Mesenchymal stem cell (in vitro differentiated cells and primary cell): ENCODE measurements at regions not wholly inside any gene's neighbourhood (a gene's known extent, or its start where the extent isn't known, plus 50 kb on each side); places are given as distances from the start of the nearest gene placed in this dataset.

Source experiments
- DNase-seq: peaks from one replicate; pipeline ENCODE4 v3.0.0-alpha.2; 2013
- H2AFZ ChIP-seq: one replicate; pipeline ENCODE4 v1.6.1; 2013; ENCODE audit warnings: low read depth, mild to moderate bottlenecking, control low read depth, inconsistent platforms, low read length, moderate library complexity
- H2AK5ac ChIP-seq: 2 replicates; pipeline ENCODE4 v1.6.1; 2013; ENCODE audit warnings: low read length, moderate library complexity, mild to moderate bottlenecking, inconsistent platforms; ENCODE audit not compliant: severe bottlenecking
- H2BK120ac ChIP-seq: one replicate; pipeline ENCODE4 v1.6.1; 2013; ENCODE audit warnings: low read depth, mild to moderate bottlenecking, inconsistent platforms, low read length, moderate library complexity
- H2BK12ac ChIP-seq, 2 experiments: one replicate each; pipeline ENCODE4 v1.6.1; 2013; ENCODE audit warnings: inconsistent platforms in 2 of 2, low read length in 2 of 2, mild to moderate bottlenecking in 2 of 2, moderate library complexity in 2 of 2, control low read depth in 1 of 2
- H2BK15ac ChIP-seq: one replicate; pipeline ENCODE4 v1.6.1; 2013; ENCODE audit warnings: mild to moderate bottlenecking, low read depth, inconsistent platforms; ENCODE audit not compliant: poor library complexity, severe bottlenecking
- H2BK5ac ChIP-seq: 2 replicates; pipeline ENCODE4 v1.6.1; 2013; ENCODE audit warnings: low read depth, mild to moderate bottlenecking, low read length, control low read depth, inconsistent platforms; ENCODE audit not compliant: poor library complexity, severe bottlenecking
- H3K14ac ChIP-seq, 2 experiments: one replicate each; pipeline ENCODE4 v1.6.1; 2013; ENCODE audit warnings: inconsistent platforms in 2 of 2, low read length in 2 of 2, control low read depth in 1 of 2, mild to moderate bottlenecking in 1 of 2, moderate library complexity in 1 of 2
- H3K18ac ChIP-seq, 2 experiments: one replicate each; pipeline ENCODE4 v1.6.1; 2013; ENCODE audit warnings: inconsistent platforms in 2 of 2, low read length in 2 of 2, control low read depth in 1 of 2, low read depth in 1 of 2, mild to moderate bottlenecking in 1 of 2
- H3K23ac ChIP-seq, 2 experiments: one replicate each; pipeline ENCODE4 v1.6.1; 2013; ENCODE audit warnings: inconsistent platforms in 2 of 2, low read length in 2 of 2, mild to moderate bottlenecking in 2 of 2, moderate library complexity in 2 of 2, control low read depth in 1 of 2
- H3K27ac ChIP-seq: 2 replicates; pipeline ENCODE4 v1.5.1; 2013; ENCODE audit warnings: mild to moderate bottlenecking, moderate library complexity, low read length, control low read depth, inconsistent platforms; ENCODE audit not compliant: poor library complexity, severe bottlenecking
- H3K27me3 ChIP-seq, 2 experiments: 2 replicates each; pipeline versions ENCODE4 v1.6.1 to v1.7.0; 2013; ENCODE audit warnings: low read length in 2 of 2, mild to moderate bottlenecking in 2 of 2, moderate library complexity in 2 of 2, control low read depth in 1 of 2, inconsistent platforms in 1 of 2; ENCODE audit not compliant: control insufficient read depth in 1 of 2, insufficient read depth in 1 of 2
- H3K36me3 ChIP-seq, 2 experiments: 2 replicates each; pipeline versions ENCODE4 v1.6.1 to v1.7.0; 2013; ENCODE audit warnings: low read length in 2 of 2, control low read depth in 1 of 2, inconsistent platforms in 1 of 2, low read depth in 1 of 2, mild to moderate bottlenecking in 1 of 2; ENCODE audit not compliant: insufficient read depth in 2 of 2, control insufficient read depth in 1 of 2
- H3K4ac ChIP-seq, 2 experiments: one replicate each; pipeline ENCODE4 v1.6.1; 2013; ENCODE audit warnings: inconsistent platforms in 2 of 2, low read length in 2 of 2, mild to moderate bottlenecking in 2 of 2, moderate library complexity in 2 of 2, control low read depth in 1 of 2, low read depth in 1 of 2
- H3K4me1 ChIP-seq: 2 replicates; pipeline ENCODE4 v1.6.1; 2013; ENCODE audit warnings: low read depth, low read length, control low read depth; ENCODE audit not compliant: control insufficient read depth, insufficient read depth
- H3K4me2 ChIP-seq: 2 replicates; pipeline ENCODE4 v1.6.1; 2013; ENCODE audit warnings: low read length, mild to moderate bottlenecking, inconsistent platforms; ENCODE audit not compliant: poor library complexity, severe bottlenecking
- H3K4me3 ChIP-seq, 2 experiments: 2 replicates each; pipeline versions ENCODE4 v1.5.1 to v1.7.0; 2013; ENCODE audit warnings: low read length in 2 of 2, mild to moderate bottlenecking in 2 of 2, control low read depth in 1 of 2, low read depth in 1 of 2; ENCODE audit not compliant: insufficient read depth in 1 of 2
- H3K79me1 ChIP-seq: replicated peaks from 2 replicates; pipeline ENCODE4 v1.6.1; 2013; ENCODE audit warnings: mild to moderate bottlenecking, control low read depth, low read length, inconsistent platforms; ENCODE audit not compliant: poor library complexity, severe bottlenecking
- H3K9ac ChIP-seq: 2 replicates; pipeline ENCODE4 v1.7.0; 2013; ENCODE audit warnings: mild to moderate bottlenecking, low read length, moderate library complexity
- H3K9me3 ChIP-seq: 2 replicates; pipeline ENCODE4 v1.7.0; 2013; ENCODE audit warnings: mild to moderate bottlenecking, low read length; ENCODE audit not compliant: control insufficient read depth
- H4K8ac ChIP-seq: one replicate; pipeline ENCODE4 v1.6.1; 2013; ENCODE audit warnings: inconsistent platforms, mild to moderate bottlenecking, low read length, moderate library complexity
- H4K91ac ChIP-seq: one replicate; pipeline ENCODE4 v1.6.1; 2013; ENCODE audit warnings: mild to moderate bottlenecking, low read length, inconsistent platforms
- WGBS: methylation state at CpG from one replicate; pipeline ENCODE4 v1.1.7; 2013; ENCODE audit warnings: mixed read lengths; 5-methylcytosine and 5-hydroxymethylcytosine counted together

DNA sequence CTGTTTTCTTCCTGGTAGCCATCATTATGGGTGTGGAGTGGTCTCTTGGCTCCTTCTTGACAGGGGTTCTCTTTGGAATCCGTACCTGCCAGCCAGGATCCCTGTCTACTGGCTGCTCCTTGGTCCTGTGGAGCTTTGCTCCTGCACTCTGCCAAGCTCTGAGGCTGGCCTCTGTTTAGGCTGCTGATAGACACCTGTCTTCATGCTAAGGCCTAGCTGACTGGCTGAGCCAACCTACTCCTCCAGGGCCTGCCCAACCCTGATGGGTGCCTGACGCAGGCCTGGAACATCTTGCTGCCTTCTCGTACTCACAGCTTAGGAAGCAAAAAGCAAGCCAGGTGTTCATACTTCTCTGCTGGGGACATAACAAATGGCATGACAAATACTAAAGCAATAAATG, 333.6 kb upstream of the ZNF32 start:
- Histone ChIP-seq H2BK15ac (no peak overlapping the region), H2AK5ac (no peak overlapping the region), H3K23ac (no peak overlapping the region), H3K79me1 (no peaks in the 10 kb centered on the region), H4K91ac (no peak overlapping the region), H3K4me1 (no peaks in the 10 kb centered on the region), H3K4ac (no peak overlapping the region), H4K8ac (no peak overlapping the region), H2BK5ac (no peak overlapping the region), H3K18ac (no peak overlapping the region), H3K9me3 (peaks cover 5% of the 10 kb centered on the region), H3K36me3 (no peaks in the 10 kb centered on the region), H3K4me3 (no peak overlapping the region), H2BK12ac (peak overlapping the region in 1 of 2 experiments; percentile 65), H3K27me3 (peaks cover 0 to 3% of the 10 kb centered on the region in 2 experiments), H3K14ac (no peak overlapping the region), H3K4me2 (no peak overlapping the region), H2AFZ (no peak overlapping the region), H2BK120ac (no peak overlapping the region), H3K27ac (no peak overlapping the region), H3K9ac (no peak overlapping the region)
- no peak for DNase-seq
- 90% methylated on average over 3 of the region's 3 CpGs for WGBS

- no peak overlapping the region for H2AFZ ChIP-seq
- no peak overlapping the region for H2AK5ac ChIP-seq
- H3K23ac ChIP-seq = no peak overlapping the region
- H2BK15ac ChIP-seq = no peak overlapping the region
- no peaks in the 10 kb centered on the region for H3K9me3 ChIP-seq
- no peak overlapping the region for H2BK120ac ChIP-seq
- H2BK5ac ChIP-seq = no peak overlapping the region
- no peak overlapping the region for H3K27ac ChIP-seq
- no peak overlapping the region for H3K9ac ChIP-seq
- no peaks in the 10 kb centered on the region for H3K4me1 ChIP-seq
- no peaks in the 10 kb centered on the region for H3K79me1 ChIP-seq
- no peak overlapping the region for H4K91ac ChIP-seq
- H3K4me2 ChIP-seq = no peak overlapping the region
- H2BK12ac ChIP-seq = no peak overlapping the region
- no peak for DNase-seq
- no peak overlapping the region for H3K4me3 ChIP-seq
- no peak overlapping the region for H4K8ac ChIP-seq
- no peaks in the 10 kb centered on the region for H3K36me3 ChIP-seq
- H3K27me3 ChIP-seq = peaks cover 0 to 3% of the 10 kb centered on the region in 2 experiments
- 80% methylated on average over 1 of the region's 2 CpGs for WGBS
- no peak overlapping the region for H3K18ac ChIP-seq
- no peak overlapping the region for H3K14ac ChIP-seq
- no peak overlapping the region for H3K4ac ChIP-seq
Observed at GRCh38 chr10:43981696-43982095, 333.0 kb upstream of the ZNF32 start.

- Histone ChIP-seq H3K4me3 (no peak overlapping the region), H3K18ac (no peak overlapping the region), H3K14ac (no peak overlapping the region), H3K4me2 (no peak overlapping the region), H3K23ac (no peak overlapping the region), H3K79me1 (no peaks in the 10 kb centered on the region), H2BK12ac (no peak overlapping the region), H4K91ac (no peak overlapping the region), H2BK5ac (no peak overlapping the region), H3K27ac (no peak overlapping the region), H2AFZ (no peak overlapping the region), H3K27me3 (peaks cover 0 to 3% of the 10 kb centered on the region in 2 experiments), H2BK15ac (no peak overlapping the region), H2BK120ac (no peak overlapping the region), H3K4me1 (no peaks in the 10 kb centered on the region), H3K4ac (no peak overlapping the region), H2AK5ac (no peak overlapping the region), H4K8ac (no peak overlapping the region), H3K36me3 (no peaks in the 10 kb centered on the region), H3K9me3 (no peaks in the 10 kb centered on the region), H3K9ac (no peak overlapping the region)
- DNase-seq = peak; percentile 73
- no CpG with 5 or more reads among the region's 1 CpG for WGBS
Observed at GRCh38 chr10:43981232-43981631, 332.6 kb upstream of the ZNF32 start.

- Histone ChIP-seq H3K4ac (no peak overlapping the region), H3K18ac (peak overlapping the region; percentile 19 to 74), H2BK120ac (no peak overlapping the region), H2BK12ac (peak overlapping the region in 1 of 2 experiments; percentile 21), H4K91ac (peak overlapping the region; percentile 53), H3K36me3 (no peaks in the 10 kb centered on the region), H2AK5ac (no peak overlapping the region), H3K4me3 (no peak overlapping the region), H3K9ac (no peak overlapping the region), H3K14ac (no peak overlapping the region), H3K9me3 (no peaks in the 10 kb centered on the region), H3K4me1 (no peaks in the 10 kb centered on the region), H3K4me2 (no peak overlapping the region), H2BK5ac (no peak overlapping the region), H2BK15ac (no peak overlapping the region), H3K27me3 (no peaks in the 10 kb centered on the region), H3K27ac (no peak overlapping the region), H4K8ac (no peak overlapping the region), H3K23ac (no peak overlapping the region), H2AFZ (peak overlapping the region; percentile 46), H3K79me1 (no peaks in the 10 kb centered on the region)
- no peak for DNase-seq
- 94% methylated on average over 6 of the region's 7 CpGs for WGBS
Observed at GRCh38 chr10:43980715-43981114, 332.0 kb upstream of the ZNF32 start.
